Neural progenitor cell (in vitro differentiated cells): ENCODE measurements at regions not wholly inside any gene's neighbourhood (a gene's known extent, or its start where the extent isn't known, plus 50 kb on each side); places are given as distances from the start of the nearest gene placed in this dataset.

Experiments used
- DNase-seq: peaks from one replicate; pipeline ENCODE4 v3.0.0-alpha.2; 2016; ENCODE audit warnings: low spot score
- H2AFZ ChIP-seq: fragments of 200-600 bp; sonication (generic); replicated peaks from 2 replicates; pipeline ENCODE4 v1.6.1; 2016; ENCODE audit warnings: antibody characterized with exemption
- H3F3A ChIP-seq: fragments of 200-600 bp; sonication (generic); 2 replicates; pipeline ENCODE4 v1.6.1; 2016; ENCODE audit warnings: antibody characterized with exemption, low read depth
- H3K27ac ChIP-seq: fragments of 200-600 bp; sonication (generic); 2 replicates; pipeline ENCODE4 v1.5.1; 2016; ENCODE audit warnings: mild to moderate bottlenecking
- H3K27me3 ChIP-seq: fragments of 200-600 bp; sonication (generic); 2 replicates; pipeline ENCODE4 v1.6.1; 2016; ENCODE audit warnings: mild to moderate bottlenecking, moderate library complexity
- H3K36me3 ChIP-seq: fragments of 200-600 bp; sonication (generic); 2 replicates; pipeline ENCODE4 v1.5.1; 2016
- H3K4me1 ChIP-seq: fragments of 200-600 bp; sonication (generic); 2 replicates; pipeline ENCODE4 v1.6.1; 2016; ENCODE audit warnings: mixed run types
- H3K4me2 ChIP-seq: fragments of 200-600 bp; sonication (generic); 2 replicates; pipeline ENCODE4 v1.6.1; 2016
- H3K4me3 ChIP-seq: fragments of 200-600 bp; sonication (generic); 2 replicates; pipeline ENCODE4 v1.5.1; 2016
- H3K79me2 ChIP-seq: fragments of 200-600 bp; sonication (generic); 2 replicates; pipeline ENCODE4 v1.6.1; 2016; ENCODE audit warnings: low read depth
- H3K9ac ChIP-seq: fragments of 200-600 bp; sonication (generic); 2 replicates; pipeline ENCODE4 v1.6.1; 2016
- H3K9me3 ChIP-seq: fragments of 200-600 bp; sonication (generic); 2 replicates; pipeline ENCODE4 v1.5.1; 2016; ENCODE audit warnings: low read depth
- H4K20me1 ChIP-seq: fragments of 200-600 bp; sonication (generic); 2 replicates; pipeline ENCODE4 v1.6.1; 2016; ENCODE audit warnings: low read depth
- H3K27ac Mint-ChIP-seq: 3 replicates; pipeline ENCODE4 v1.8.0; 2021; ENCODE audit warnings: mixed read lengths
- H3K27me3 Mint-ChIP-seq: 2 replicates; pipeline ENCODE4 v1.8.0; 2022; ENCODE audit warnings: low read depth, mild to moderate bottlenecking, inconsistent platforms, moderate library complexity, mixed read lengths; ENCODE audit not compliant: insufficient read depth
- H3K36me3 Mint-ChIP-seq: 3 replicates; pipeline ENCODE4 v1.8.0; 2021; ENCODE audit warnings: mixed read lengths
- H3K4me1 Mint-ChIP-seq: 3 replicates; pipeline ENCODE4 v1.8.0; 2021; ENCODE audit warnings: mixed read lengths
- H3K4me3 Mint-ChIP-seq: 3 replicates; pipeline ENCODE4 v1.8.0; 2021; ENCODE audit warnings: mild to moderate bottlenecking, moderate library complexity, mixed read lengths
- H3K9me3 Mint-ChIP-seq: 3 replicates; pipeline ENCODE4 v1.8.0; 2020; ENCODE audit warnings: mixed read lengths
- CTCF ChIP-seq: fragments of 200-600 bp; sonication (generic); IDR thresholded peaks from 2 replicates; pipeline ENCODE4 v1.5.1; 2017; ENCODE audit warnings: antibody characterized with exemption, mild to moderate bottlenecking
- EZH2 ChIP-seq: fragments of 200-600 bp; sonication (generic); IDR thresholded peaks from 2 replicates; pipeline ENCODE4 v1.6.1; 2017; ENCODE audit warnings: antibody characterized with exemption, mild to moderate bottlenecking, moderate library complexity
- EZH2phosphoT487 ChIP-seq: fragments of 200-600 bp; sonication (generic); IDR thresholded peaks from 2 replicates; pipeline ENCODE4 v1.6.1; 2017; ENCODE audit warnings: antibody characterized with exemption

GRCh38 chr4:144899393-144899792, 198.6 kb downstream of the ANAPC10 start:
- H3K27me3 Mint-ChIP-seq: no peaks in the 10 kb centered on the region
- no peak overlapping the region for H3K9ac ChIP-seq
- no peak overlapping the region for H2AFZ ChIP-seq
- no peak for DNase-seq
- no peak overlapping the region for H3K4me3 Mint-ChIP-seq
- no peak overlapping the region for H3K4me3 ChIP-seq
- no peaks in the 10 kb centered on the region for H3K36me3 ChIP-seq
- no peaks in the 10 kb centered on the region for H3F3A ChIP-seq
- H3K36me3 Mint-ChIP-seq: no peaks in the 10 kb centered on the region
- H3K9me3 ChIP-seq: no peaks in the 10 kb centered on the region
- H3K4me1 Mint-ChIP-seq: peaks cover 2% of the 10 kb centered on the region
- no peaks in the 10 kb centered on the region for H3K79me2 ChIP-seq
- H3K4me2 ChIP-seq: no peak overlapping the region
- no peaks in the 10 kb centered on the region for H3K27me3 ChIP-seq
- TF ChIP-seq CTCF: no peak
- no peak for TF ChIP-seq EZH2
- no peak for TF ChIP-seq EZH2phosphoT487
- H3K9me3 Mint-ChIP-seq: peaks cover 3% of the 10 kb centered on the region
- no peak overlapping the region for H3K27ac Mint-ChIP-seq
- no peak overlapping the region for H3K27ac ChIP-seq
- no peaks in the 10 kb centered on the region for H4K20me1 ChIP-seq
- H3K4me1 ChIP-seq: no peaks in the 10 kb centered on the region

GRCh38 chr4:144901141-144901540, 196.9 kb downstream of the ANAPC10 start:
- no peaks in the 10 kb centered on the region for H3K79me2 ChIP-seq
- H4K20me1 ChIP-seq: no peaks in the 10 kb centered on the region
- H3K27me3 ChIP-seq: no peaks in the 10 kb centered on the region
- no peaks in the 10 kb centered on the region for H3K9me3 ChIP-seq
- H3K4me1 ChIP-seq: no peaks in the 10 kb centered on the region
- no peak for DNase-seq
- TF ChIP-seq CTCF: no peak
- TF ChIP-seq EZH2phosphoT487: no peak
- TF ChIP-seq EZH2: no peak
- H3K4me3 ChIP-seq: no peak overlapping the region
- Mint-ChIP-seq H3K4me1 (peaks cover 2% of the 10 kb centered on the region), H3K4me3 (no peak overlapping the region), H3K27ac (no peak overlapping the region), H3K27me3 (no peaks in the 10 kb centered on the region), H3K9me3 (no peaks in the 10 kb centered on the region), H3K36me3 (no peaks in the 10 kb centered on the region)
- no peak overlapping the region for H3K27ac ChIP-seq
- no peaks in the 10 kb centered on the region for H3F3A ChIP-seq
- H2AFZ ChIP-seq: no peak overlapping the region
- no peak overlapping the region for H3K4me2 ChIP-seq
- no peaks in the 10 kb centered on the region for H3K36me3 ChIP-seq
- no peak overlapping the region for H3K9ac ChIP-seq

GRCh38 chr4:144902614-144903013, 195.4 kb downstream of the ANAPC10 start:
- Histone ChIP-seq H3K9me3 (no peaks in the 10 kb centered on the region), H3K4me2 (no peak overlapping the region), H3K79me2 (no peaks in the 10 kb centered on the region), H3F3A (no peaks in the 10 kb centered on the region), H3K4me1 (no peaks in the 10 kb centered on the region), H3K36me3 (no peaks in the 10 kb centered on the region), H3K27me3 (no peaks in the 10 kb centered on the region), H3K4me3 (no peak overlapping the region), H4K20me1 (no peaks in the 10 kb centered on the region), H2AFZ (no peak overlapping the region), H3K27ac (no peak overlapping the region), H3K9ac (no peak overlapping the region)
- Mint-ChIP-seq H3K4me3 (no peak overlapping the region), H3K4me1 (peaks cover 2% of the 10 kb centered on the region), H3K27me3 (no peaks in the 10 kb centered on the region), H3K9me3 (no peaks in the 10 kb centered on the region), H3K27ac (no peak overlapping the region), H3K36me3 (no peaks in the 10 kb centered on the region)
- DNase-seq: no peak
- TF ChIP-seq EZH2phosphoT487: no peak

- no peaks in the 10 kb centered on the region for H3F3A ChIP-seq
- Mint-ChIP-seq H3K9me3 (no peaks in the 10 kb centered on the region), H3K27ac (no peak overlapping the region), H3K4me3 (no peak overlapping the region), H3K4me1 (no peaks in the 10 kb centered on the region), H3K27me3 (no peaks in the 10 kb centered on the region), H3K36me3 (no peaks in the 10 kb centered on the region)
- H3K4me3 ChIP-seq: no peak overlapping the region
- H3K9me3 ChIP-seq: no peaks in the 10 kb centered on the region
- no peaks in the 10 kb centered on the region for H3K36me3 ChIP-seq
- no peak overlapping the region for H3K9ac ChIP-seq
- no peaks in the 10 kb centered on the region for H3K27me3 ChIP-seq
- TF ChIP-seq EZH2phosphoT487 (no peak), EZH2 (no peak), CTCF (no peak)
- no peaks in the 10 kb centered on the region for H3K79me2 ChIP-seq
- H4K20me1 ChIP-seq: no peaks in the 10 kb centered on the region
- H3K4me1 ChIP-seq: no peaks in the 10 kb centered on the region
- no peak overlapping the region for H3K27ac ChIP-seq
- DNase-seq: no peak
- no peak overlapping the region for H2AFZ ChIP-seq
- no peak overlapping the region for H3K4me2 ChIP-seq
Measured at GRCh38 chr4:144903953-144904711, 193.9 kb downstream of the ANAPC10 start.
